ENCODE measurements at regions not wholly inside any gene's neighbourhood (a gene's known extent, or its start where the extent isn't known, plus 50 kb on each side); places are given as distances from the start of the nearest gene placed in this dataset.
A peak's percentile ranks its signal among the peaks of the same experiment; 100 is the strongest.

DNA sequence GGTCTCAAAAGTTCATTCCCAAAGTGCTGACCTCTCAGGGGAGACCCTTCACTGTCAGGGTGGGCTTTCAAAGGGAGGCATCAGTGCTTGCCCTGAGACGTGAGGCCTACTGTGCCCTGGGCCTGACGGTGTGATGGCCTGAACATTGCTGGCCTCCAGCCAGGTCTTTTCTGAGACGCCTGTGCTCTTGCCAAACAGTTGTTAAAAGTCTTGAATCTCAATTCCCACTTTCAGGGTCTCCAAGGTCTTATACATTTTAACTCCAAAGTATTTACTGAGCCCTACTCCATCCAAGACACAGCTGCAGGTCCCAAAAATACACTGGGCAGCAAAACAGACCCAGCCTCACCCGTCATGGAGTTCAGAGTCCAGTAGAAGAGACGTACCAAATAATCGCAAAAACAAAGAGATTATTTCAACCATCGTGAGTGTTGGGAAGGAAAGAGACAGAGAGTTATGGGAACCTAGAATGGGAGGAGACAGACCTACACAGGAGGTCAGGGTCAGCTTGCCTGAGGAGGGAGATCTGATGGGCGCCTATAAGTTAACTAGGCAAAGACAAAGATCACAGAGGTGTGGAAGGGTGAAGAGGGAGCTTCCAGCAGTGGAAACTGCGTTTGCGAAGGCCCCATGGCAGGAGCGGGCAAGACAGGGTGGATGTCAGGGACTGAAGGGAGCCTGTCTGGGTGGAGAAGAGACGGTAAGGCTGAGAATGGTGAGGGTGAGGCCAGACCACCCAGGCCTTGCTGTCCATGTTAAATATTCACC is 446.3 kb downstream of the PREX1 start (continued):
- TF ChIP-seq ZNF407 (CRISPR knock-in tag; IDR thresholded peaks at IDR 0.05; ENCODE audit: not compliant biosample characterization) (peak; percentile 49), ZFP62 (CRISPR knock-in tag; IDR thresholded peaks at IDR 0.05) (no peak), SIN3B (IDR thresholded peaks at IDR 0.05; ENCODE audit: low read length) (no peak), RARA (CRISPR knock-in tag; IDR thresholded peaks at IDR 0.05) (peak; percentile 45), ZNF577 (CRISPR knock-in tag; IDR thresholded peaks at IDR 0.05; ENCODE audit: borderline replicate concordance, low read depth) (no peak), CHD4 (IDR thresholded peaks at IDR 0.05; ENCODE audit: borderline replicate concordance, low read length) (peak; percentile 64; the same call in 1 of the 2 replicates), GATAD2A (CRISPR knock-in tag; IDR thresholded peaks at IDR 0.05) (peak; percentile 64), CSRNP1 (CRISPR knock-in tag; IDR thresholded peaks at IDR 0.05) (no peak), ZNF362 (CRISPR knock-in tag; IDR thresholded peaks at IDR 0.05; ENCODE audit: borderline replicate concordance) (peak; percentile 25; the same call in 1 of the 2 replicates), NR2F6 (IDR thresholded peaks at IDR 0.05) (peak; percentile 90), NR2F6 (CRISPR knock-in tag; IDR thresholded peaks at IDR 0.05) (peak; percentile 88), TARDBP (CRISPR knock-in tag; IDR thresholded peaks at IDR 0.05) (0 out of 2 replicates have a peak, but pooled peaks have one; percentile 23), IKZF1 (IDR thresholded peaks at IDR 0.05) (no peak)
- TF ChIP-seq, protein P1, sequence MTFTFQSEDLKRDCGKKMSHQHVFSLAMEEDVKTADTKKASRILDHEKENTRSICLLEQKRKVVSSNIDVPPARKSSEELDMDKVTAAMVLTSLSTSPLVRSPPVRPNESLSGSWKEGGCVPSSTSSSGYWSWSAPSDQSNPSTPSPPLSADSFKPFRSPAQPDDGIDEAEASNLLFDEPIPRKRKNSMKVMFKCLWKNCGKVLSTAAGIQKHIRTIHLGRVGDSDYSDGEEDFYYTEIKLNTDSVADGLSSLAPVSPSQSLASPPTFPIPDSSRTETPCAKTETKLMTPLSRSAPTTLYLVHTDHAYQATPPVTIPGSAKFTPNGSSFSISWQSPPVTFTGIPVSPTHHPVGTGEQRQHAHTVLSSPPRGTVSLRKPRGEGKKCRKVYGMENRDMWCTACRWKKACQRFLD (CRISPR knock-in tag; IDR thresholded peaks at IDR 0.05; ENCODE audit: borderline replicate concordance): no peak
